ENCODE measurements at regions not wholly inside any gene's neighbourhood (a gene's known extent, or its start where the extent isn't known, plus 50 kb on each side); places are given as distances from the start of the nearest gene placed in this dataset.

DNA sequence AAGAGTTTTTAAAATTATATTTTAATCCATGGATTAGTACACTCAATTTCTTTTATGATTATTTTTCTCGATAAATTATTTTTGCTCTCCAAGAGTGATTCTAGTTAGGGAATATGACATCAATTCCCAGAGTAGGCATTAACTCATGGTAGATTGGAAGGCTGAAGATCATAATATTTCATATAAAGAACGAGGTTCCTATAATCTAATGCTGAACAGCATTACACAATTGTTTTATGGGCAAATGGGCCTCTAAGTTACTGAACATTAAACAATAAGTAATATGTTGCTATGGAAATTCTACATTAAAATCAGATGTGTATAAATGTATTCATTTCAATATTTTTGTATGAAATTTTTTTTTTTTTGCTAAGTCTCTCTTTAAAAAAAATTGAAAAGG is 140.3 kb downstream of the ZNF608 start:
- Histone ChIP-seq H3K27me3 (no peaks in the 10 kb centered on the region), H3K4me1 (no peaks in the 10 kb centered on the region), H3K27ac (no peak overlapping the region), H3K4me3 (no peak overlapping the region), H3K9me3 (no peaks in the 10 kb centered on the region), H3K36me3 (ENCODE audit: low read depth, missing control alignments) (no peaks in the 10 kb centered on the region)
- WGBS, 2 donors = 72 to 95% methylated on average over 2 of the region's 2 CpGs
- DNase-seq = no peak
- intact Hi-C loops (cut with DNase I; ENCODE audit: low total_unique reads) = no loop called here
- TF ChIP-seq, protein P1, sequence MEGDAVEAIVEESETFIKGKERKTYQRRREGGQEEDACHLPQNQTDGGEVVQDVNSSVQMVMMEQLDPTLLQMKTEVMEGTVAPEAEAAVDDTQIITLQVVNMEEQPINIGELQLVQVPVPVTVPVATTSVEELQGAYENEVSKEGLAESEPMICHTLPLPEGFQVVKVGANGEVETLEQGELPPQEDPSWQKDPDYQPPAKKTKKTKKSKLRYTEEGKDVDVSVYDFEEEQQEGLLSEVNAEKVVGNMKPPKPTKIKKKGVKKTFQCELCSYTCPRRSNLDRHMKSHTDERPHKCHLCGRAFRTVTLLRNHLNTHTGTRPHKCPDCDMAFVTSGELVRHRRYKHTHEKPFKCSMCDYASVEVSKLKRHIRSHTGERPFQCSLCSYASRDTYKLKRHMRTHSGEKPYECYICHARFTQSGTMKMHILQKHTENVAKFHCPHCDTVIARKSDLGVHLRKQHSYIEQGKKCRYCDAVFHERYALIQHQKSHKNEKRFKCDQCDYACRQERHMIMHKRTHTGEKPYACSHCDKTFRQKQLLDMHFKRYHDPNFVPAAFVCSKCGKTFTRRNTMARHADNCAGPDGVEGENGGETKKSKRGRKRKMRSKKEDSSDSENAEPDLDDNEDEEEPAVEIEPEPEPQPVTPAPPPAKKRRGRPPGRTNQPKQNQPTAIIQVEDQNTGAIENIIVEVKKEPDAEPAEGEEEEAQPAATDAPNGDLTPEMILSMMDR (IDR thresholded peaks at IDR 0.05) = no peak
- TF ChIP-seq POLR2A (IDR thresholded peaks at IDR 0.05) = no peak

DNA sequence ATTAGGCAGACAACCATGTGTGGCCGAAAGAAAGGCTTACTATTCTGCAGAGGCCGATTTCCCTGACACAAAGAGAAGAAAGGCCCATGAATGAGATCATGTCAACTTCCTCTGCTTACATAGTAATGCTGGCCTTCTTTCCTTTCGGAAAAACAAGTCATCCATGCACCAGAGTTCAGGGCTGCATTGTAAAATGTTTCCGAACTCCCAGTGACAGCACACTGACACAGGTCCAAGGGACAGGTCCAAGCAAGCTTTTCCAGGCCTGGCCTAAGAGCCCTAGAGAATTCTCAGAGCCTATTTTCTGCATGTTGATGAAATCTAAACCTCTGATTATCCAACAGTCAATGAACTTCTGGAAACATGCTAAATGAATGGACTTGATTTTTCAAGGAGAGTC is 140.9 kb downstream of the ZNF608 start:
- intact Hi-C loops (cut with DNase I; ENCODE audit: low total_unique reads) = no loop called here
- Histone ChIP-seq H3K9me3 (no peaks in the 10 kb centered on the region), H3K27ac (no peak overlapping the region), H3K27me3 (no peaks in the 10 kb centered on the region), H3K36me3 (ENCODE audit: low read depth, missing control alignments) (no peaks in the 10 kb centered on the region), H3K4me1 (no peaks in the 10 kb centered on the region), H3K4me3 (no peak overlapping the region)
- no peak for TF ChIP-seq POLR2A (IDR thresholded peaks at IDR 0.05)
- TF ChIP-seq, protein P1 (IDR thresholded peaks at IDR 0.05) = no peak
- 71 to 83% methylated on average over 4 of the region's 4 CpGs for WGBS, 2 donors
- DNase-seq = no peak

DNA sequence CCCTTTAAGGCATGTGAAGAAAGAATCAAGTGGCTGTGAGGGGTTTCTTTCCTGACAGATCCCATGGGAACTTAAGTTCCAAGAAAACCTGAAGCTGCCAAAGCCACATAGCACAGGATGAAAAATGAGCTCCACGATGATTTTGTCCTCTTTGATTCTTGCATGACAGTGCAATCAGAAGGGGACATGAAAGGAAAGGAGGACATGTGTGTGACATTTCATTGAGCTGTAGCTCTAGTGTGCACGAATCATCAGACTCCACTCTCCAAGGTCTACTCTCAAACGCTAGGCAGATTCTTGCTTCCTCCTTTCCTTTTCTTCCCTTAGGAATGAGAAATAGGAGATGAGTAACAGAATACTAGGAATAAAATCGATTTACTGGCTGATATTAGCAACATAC is 142.0 kb downstream of the ZNF608 start:
- H3K27ac ChIP-seq = no peak overlapping the region
- TF ChIP-seq, protein P1 (IDR thresholded peaks at IDR 0.05) = no peak
- no peak for TF ChIP-seq POLR2A (IDR thresholded peaks at IDR 0.05)
- 68 to 76% methylated on average over 4 of the region's 4 CpGs for WGBS, 2 donors
- H3K4me1 ChIP-seq = peaks cover 3% of the 10 kb centered on the region
- H3K4me3 ChIP-seq = no peak overlapping the region
- no peaks in the 10 kb centered on the region for H3K9me3 ChIP-seq
- intact Hi-C loops (cut with DNase I; ENCODE audit: low total_unique reads) = no loop called here
- H3K27me3 ChIP-seq = no peaks in the 10 kb centered on the region
- no peaks in the 10 kb centered on the region for H3K36me3 ChIP-seq (ENCODE audit: low read depth, missing control alignments)
- no peak for DNase-seq

DNA sequence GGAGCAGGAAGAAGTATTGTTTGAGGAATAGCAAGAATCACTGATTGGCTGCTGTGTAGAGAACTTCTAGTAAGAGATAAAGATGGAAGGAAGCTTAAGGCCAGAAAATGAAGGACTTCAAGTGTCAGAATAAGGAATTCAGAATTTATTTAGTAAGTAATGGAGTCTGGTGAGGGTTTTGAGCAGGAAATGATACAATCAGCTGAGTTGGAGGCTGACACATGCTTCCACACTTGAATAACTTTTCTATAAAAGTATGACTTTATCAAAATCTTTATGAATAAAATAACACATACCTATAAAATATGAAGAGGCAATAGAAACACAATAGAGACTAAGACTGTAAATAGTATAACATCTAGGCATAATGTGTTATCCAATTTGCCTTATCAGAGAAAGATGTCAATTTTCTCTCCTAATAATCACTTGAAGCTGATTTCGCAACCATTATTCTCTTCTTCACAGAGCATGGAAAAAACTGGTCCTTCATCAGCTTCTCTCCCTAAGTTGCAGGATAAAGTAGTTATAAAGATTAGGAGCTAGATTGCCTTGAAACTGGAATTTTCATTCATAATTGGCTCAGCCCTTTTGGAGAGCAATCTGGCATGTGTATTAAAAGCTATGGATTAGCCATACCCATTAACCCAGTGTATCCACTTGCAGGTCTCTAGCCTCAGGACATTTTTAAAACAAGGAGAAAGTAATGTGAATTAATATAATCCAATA is 143.4 kb downstream of the ZNF608 start:
- H3K27ac ChIP-seq = no peak overlapping the region
- H3K36me3 ChIP-seq (ENCODE audit: low read depth, missing control alignments) = no peaks in the 10 kb centered on the region
- no peak for TF ChIP-seq POLR2A (IDR thresholded peaks at IDR 0.05)
- TF ChIP-seq, protein P1 (IDR thresholded peaks at IDR 0.05) = no peak
- peaks cover 6% of the 10 kb centered on the region for H3K4me1 ChIP-seq
- no peaks in the 10 kb centered on the region for H3K27me3 ChIP-seq
- no peak for DNase-seq
- no peaks in the 10 kb centered on the region for H3K9me3 ChIP-seq
- intact Hi-C loops (cut with DNase I; ENCODE audit: low total_unique reads) = no loop called here
- no peak overlapping the region for H3K4me3 ChIP-seq
- WGBS, 2 donors = 82 to 92% methylated on average over 1 of the region's 1 CpG
